ENCODE measurements at regions not wholly inside any gene's neighbourhood (a gene's known extent, or its start where the extent isn't known, plus 50 kb on each side); places are given as distances from the start of the nearest gene placed in this dataset.

- TF ChIP-seq, protein P1, sequence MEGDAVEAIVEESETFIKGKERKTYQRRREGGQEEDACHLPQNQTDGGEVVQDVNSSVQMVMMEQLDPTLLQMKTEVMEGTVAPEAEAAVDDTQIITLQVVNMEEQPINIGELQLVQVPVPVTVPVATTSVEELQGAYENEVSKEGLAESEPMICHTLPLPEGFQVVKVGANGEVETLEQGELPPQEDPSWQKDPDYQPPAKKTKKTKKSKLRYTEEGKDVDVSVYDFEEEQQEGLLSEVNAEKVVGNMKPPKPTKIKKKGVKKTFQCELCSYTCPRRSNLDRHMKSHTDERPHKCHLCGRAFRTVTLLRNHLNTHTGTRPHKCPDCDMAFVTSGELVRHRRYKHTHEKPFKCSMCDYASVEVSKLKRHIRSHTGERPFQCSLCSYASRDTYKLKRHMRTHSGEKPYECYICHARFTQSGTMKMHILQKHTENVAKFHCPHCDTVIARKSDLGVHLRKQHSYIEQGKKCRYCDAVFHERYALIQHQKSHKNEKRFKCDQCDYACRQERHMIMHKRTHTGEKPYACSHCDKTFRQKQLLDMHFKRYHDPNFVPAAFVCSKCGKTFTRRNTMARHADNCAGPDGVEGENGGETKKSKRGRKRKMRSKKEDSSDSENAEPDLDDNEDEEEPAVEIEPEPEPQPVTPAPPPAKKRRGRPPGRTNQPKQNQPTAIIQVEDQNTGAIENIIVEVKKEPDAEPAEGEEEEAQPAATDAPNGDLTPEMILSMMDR (IDR thresholded peaks at IDR 0.05): no peak
- TF ChIP-seq EZH2 (IDR thresholded peaks at IDR 0.05; ENCODE audit: borderline replicate concordance, insufficient read depth, low read depth, low read length, poor library complexity, severe bottlenecking): no peak
Measured at GRCh38 chr4:136227315-136227714, 1305.0 kb downstream of the PCDH18 start.
